Prostate gland (tissue), 2 donors: ENCODE measurements at regions not wholly inside any gene's neighbourhood (a gene's known extent, or its start where the extent isn't known, plus 50 kb on each side); places are given as distances from the start of the nearest gene placed in this dataset.
A peak's percentile ranks its signal among the peaks of the same experiment; 100 is the strongest.

Experiments used
- DNase-seq: peaks from one replicate; pipeline ENCODE4 v3.0.0-alpha.2; 2019; ENCODE audit warnings: low spot score
- H3K27ac ChIP-seq, 2 donors: fragments of 200-600 bp; sonication (generic); 2 replicates each; pipeline ENCODE4 v1.5.1; 2017 to 2019
- H3K27me3 ChIP-seq: fragments of 200-600 bp; sonication (generic); replicated peaks from 2 replicates; pipeline ENCODE4 v1.5.1; 2019; ENCODE audit not compliant: insufficient read depth
- H3K36me3 ChIP-seq, 2 donors: fragments of 200-600 bp; sonication (generic); 1 replicate in 1 of 2; 2 replicates in 1 of 2; pipeline versions ENCODE4 v1.5.1 to v1.8.1; 2017 to 2019
- H3K4me1 ChIP-seq: fragments of 200-600 bp; sonication (generic); replicated peaks from 2 replicates; pipeline ENCODE4 v1.5.1; 2019
- H3K4me3 ChIP-seq, 2 donors: fragments of 200-600 bp; sonication (generic); 2 replicates each; pipeline ENCODE4 v1.5.1; 2017 to 2019
- H3K9me3 ChIP-seq: fragments of 200-600 bp; sonication (generic); 2 replicates; pipeline ENCODE4 v1.5.1; 2017
- CTCF ChIP-seq, 4 experiments: fragments of 200-600 bp in 2 of 4; fragments of 450-650 bp in 2 of 4; sonication (generic) in 2 of 4; IDR thresholded peaks; 1 replicate in 3 of 4; 2 replicates in 1 of 4; pipeline ENCODE4 v1.5.1; 2016 to 2019; ENCODE audit warnings: antibody characterized with exemption in 4 of 4, mild to moderate bottlenecking in 2 of 4, moderate library complexity in 2 of 4
- POLR2A ChIP-seq: fragments of 450-650 bp; IDR thresholded peaks from one replicate; pipeline ENCODE4 v1.6.1; 2016; ENCODE audit warnings: antibody characterized with exemption, mild to moderate bottlenecking
- POLR2AphosphoS5 ChIP-seq: sonication (generic); formaldehyde crosslinking; IDR thresholded peaks from one replicate; pipeline ENCODE4 v1.6.1; 2017; ENCODE audit warnings: antibody characterized with exemption
- WGBS: methylation state at CpG from one replicate; pipeline ENCODE4 v1.1.5; 2018; 5-methylcytosine and 5-hydroxymethylcytosine counted together
- intact Hi-C: fragments of 100-400 bp; cut with DNase I; formaldehyde crosslinking; loops from one replicate; pipeline ENCODE4 v1.14.2; 2022

DNA sequence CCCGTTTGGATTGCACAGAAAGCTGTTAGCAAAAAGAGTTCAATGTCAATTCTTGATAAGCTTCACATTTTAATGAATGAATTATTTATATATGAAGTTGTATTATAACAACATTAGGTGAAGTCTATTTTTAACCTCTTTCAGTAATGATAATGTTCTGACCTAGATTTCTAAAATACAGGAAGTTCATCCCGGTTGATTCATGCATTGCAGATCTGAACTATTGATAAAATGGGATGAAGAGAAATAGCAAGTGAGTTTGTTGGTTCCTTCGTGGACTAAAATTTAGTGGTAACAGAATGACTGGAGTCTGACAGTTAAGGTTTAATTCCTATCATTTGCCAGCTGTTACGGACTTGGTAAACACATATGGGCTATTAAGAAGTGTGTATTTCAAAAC, 180.5 kb downstream of the PCSK1 start:
- WGBS, result 57% methylated on average over 4 of the region's 4 CpGs
- Histone ChIP-seq H3K36me3 (no peaks in the 10 kb centered on the region), H3K4me3 (no peak overlapping the region), H3K27me3 (no peaks in the 10 kb centered on the region), H3K4me1 (no peaks in the 10 kb centered on the region), H3K27ac (no peak overlapping the region), H3K9me3 (no peaks in the 10 kb centered on the region)
- no peak for TF ChIP-seq CTCF (IDR thresholded peaks at IDR 0.05)
- no peak for TF ChIP-seq POLR2AphosphoS5
- TF ChIP-seq POLR2A, result no peak
- DNase-seq, result no peak
- intact Hi-C loops, result no loop called here

DNA sequence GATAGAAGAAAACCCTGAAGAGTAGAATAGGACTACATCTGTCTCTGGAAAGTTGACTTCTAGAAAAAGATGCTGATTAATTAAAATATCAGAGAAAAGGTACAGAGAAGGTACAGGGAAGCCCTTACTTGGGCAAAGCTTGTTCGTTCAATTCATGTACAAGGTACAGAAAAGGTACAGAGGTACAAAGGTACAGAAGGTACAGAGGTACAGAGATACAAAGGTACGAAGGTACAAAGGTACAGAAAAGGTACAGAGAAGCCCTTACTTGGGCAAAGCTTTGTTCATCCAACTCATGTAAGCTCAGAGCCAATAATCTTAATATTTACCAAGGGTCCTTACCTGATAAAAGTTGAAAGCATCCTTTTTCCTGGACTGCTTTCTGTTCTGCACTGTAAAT, 182.3 kb downstream of the PCSK1 start:
- 98% methylated on average over 2 of the region's 2 CpGs for WGBS
- no peaks in the 10 kb centered on the region for H3K9me3 ChIP-seq
- intact Hi-C loops, result no loop called here
- no peak for DNase-seq
- peaks cover 5% of the 10 kb centered on the region for H3K4me1 ChIP-seq
- no peak overlapping the region for H3K4me3 ChIP-seq
- TF ChIP-seq POLR2AphosphoS5 (no peak), CTCF (IDR thresholded peaks at IDR 0.05) (no peak), POLR2A (no peak)
- H3K27me3 ChIP-seq, result no peaks in the 10 kb centered on the region
- H3K27ac ChIP-seq, result no peak overlapping the region
- H3K36me3 ChIP-seq, result no peaks in the 10 kb centered on the region

DNA sequence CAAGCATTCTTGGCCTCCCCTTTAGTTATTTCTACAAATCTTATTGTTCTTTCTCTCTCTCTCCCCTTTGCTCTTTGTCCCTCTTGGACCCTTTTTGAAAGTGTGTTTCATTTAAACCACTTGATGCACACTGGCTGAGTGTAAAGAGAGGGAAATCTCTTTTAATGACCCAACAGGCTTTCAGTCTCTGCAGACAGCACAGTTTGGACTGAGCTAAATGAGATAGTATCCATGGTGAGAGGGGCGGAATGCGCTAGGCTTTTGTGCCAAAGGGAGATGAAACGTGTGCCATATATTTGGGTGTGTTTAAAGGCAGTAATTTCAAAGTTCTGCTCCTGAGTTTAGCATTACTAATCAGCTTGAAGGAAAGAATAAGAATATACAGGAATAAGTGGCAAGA, 184.9 kb downstream of the PCSK1 start:
- no peak overlapping the region for H3K4me3 ChIP-seq
- no peaks in the 10 kb centered on the region for H3K27me3 ChIP-seq
- 45% methylated on average over 3 of the region's 3 CpGs for WGBS
- H3K9me3 ChIP-seq, result no peaks in the 10 kb centered on the region
- no peak for TF ChIP-seq POLR2AphosphoS5
- DNase-seq, result no peak
- no peaks in the 10 kb centered on the region for H3K36me3 ChIP-seq
- H3K27ac ChIP-seq, result peak overlapping the region; percentile 82 to 85
- intact Hi-C loops, result no loop called here
- peaks cover 5% of the 10 kb centered on the region for H3K4me1 ChIP-seq

GRCh38 chr5:96247708-96248107, 185.3 kb downstream of the PCSK1 start:
- 31% methylated on average over 2 of the region's 2 CpGs for WGBS
- Histone ChIP-seq H3K36me3 (no peaks in the 10 kb centered on the region), H3K4me1 (peaks cover 5% of the 10 kb centered on the region), H3K4me3 (no peak overlapping the region), H3K27me3 (no peaks in the 10 kb centered on the region), H3K9me3 (no peaks in the 10 kb centered on the region), H3K27ac (peak overlapping the region; percentile 82 to 85)
- no peak for DNase-seq
- no peak for TF ChIP-seq POLR2A
- TF ChIP-seq POLR2AphosphoS5, result no peak
- TF ChIP-seq CTCF (IDR thresholded peaks at IDR 0.05), result no peak
- intact Hi-C loops, result no loop called here

DNA sequence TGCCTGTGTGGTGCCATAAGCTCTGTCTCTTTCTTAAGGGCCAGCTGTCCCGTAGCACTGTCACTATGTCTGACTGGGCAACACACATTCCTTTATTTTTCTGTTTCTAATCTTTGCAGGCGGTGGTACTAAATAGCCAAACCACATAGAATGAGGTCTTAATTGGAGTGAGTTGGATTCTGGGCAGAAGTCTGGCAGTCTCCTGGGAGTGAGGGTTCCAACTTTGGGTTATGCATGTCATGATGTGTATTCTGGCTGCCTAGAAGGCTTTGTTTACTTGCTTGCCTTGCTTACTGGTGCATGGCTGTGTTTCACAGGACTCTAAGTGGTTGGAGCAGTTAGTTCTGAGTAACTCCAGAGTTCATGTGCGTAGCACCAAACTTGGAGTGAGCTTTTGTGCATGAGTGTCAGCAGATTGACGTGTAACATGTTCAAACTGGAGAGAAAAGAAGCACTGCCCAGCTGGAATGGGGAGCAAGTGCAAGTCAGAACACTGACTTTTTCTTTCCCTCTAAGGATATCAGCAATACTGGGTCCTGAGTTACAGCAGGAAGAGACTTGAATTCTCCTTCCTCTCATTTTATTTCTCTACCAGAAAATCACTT, 185.8 kb downstream of the PCSK1 start:
- H3K4me3 ChIP-seq, result no peak overlapping the region
- no peaks in the 10 kb centered on the region for H3K27me3 ChIP-seq
- peak; percentile 93 for TF ChIP-seq POLR2AphosphoS5
- TF ChIP-seq POLR2A, result no peak
- WGBS, result 24% methylated on average over 4 of the region's 4 CpGs
- intact Hi-C loops, result no loop called here
- no peaks in the 10 kb centered on the region for H3K9me3 ChIP-seq
- DNase-seq, result peak; percentile 84
- peak overlapping the region; percentile 82 to 85 for H3K27ac ChIP-seq
- H3K36me3 ChIP-seq, result no peaks in the 10 kb centered on the region
- H3K4me1 ChIP-seq, result peaks cover 5% of the 10 kb centered on the region
